ENCODE measurements at regions not wholly inside any gene's neighbourhood (a gene's known extent, or its start where the extent isn't known, plus 50 kb on each side); places are given as distances from the start of the nearest gene placed in this dataset.

- TF ChIP-seq CTCF (IDR thresholded peaks at IDR 0.05) (no peak), POLR2A (IDR thresholded peaks at IDR 0.05) (no peak)
These were observed 369.0 kb downstream of the MAT2B start for GRCh38 chr5:163874431-163874830.
